ENCODE measurements at regions not wholly inside any gene's neighbourhood (a gene's known extent, or its start where the extent isn't known, plus 50 kb on each side); places are given as distances from the start of the nearest gene placed in this dataset.

GRCh38 chrY:20681935-20682334 lies 74.0 kb upstream of the RPS4Y2 start:
- TF ChIP-seq CTCF (IDR thresholded peaks at IDR 0.05; ENCODE audit: control insufficient read depth, extremely low read depth, insufficient read depth), result no peak
- DNase-seq (ENCODE audit: low read depth), result no peak
- no peak overlapping the region for H3K4me3 ChIP-seq (ENCODE audit: low read depth, low read length)

- H3K4me3 ChIP-seq (ENCODE audit: low read depth, low read length), result no peak overlapping the region
- no peak for TF ChIP-seq CTCF (IDR thresholded peaks at IDR 0.05; ENCODE audit: control insufficient read depth, extremely low read depth, insufficient read depth)
- DNase-seq (ENCODE audit: low read depth), result no peak
These were observed 72.5 kb upstream of the RPS4Y2 start for GRCh38 chrY:20683371-20683770.

- no peak for TF ChIP-seq CTCF (IDR thresholded peaks at IDR 0.05; ENCODE audit: control insufficient read depth, extremely low read depth, insufficient read depth)
- no peak for DNase-seq (ENCODE audit: low read depth)
- no peak overlapping the region for H3K4me3 ChIP-seq (ENCODE audit: low read depth, low read length)
These were observed 69.2 kb upstream of the RPS4Y2 start for GRCh38 chrY:20686674-20687073.
